ENCODE measurements at regions not wholly inside any gene's neighbourhood (a gene's known extent, or its start where the extent isn't known, plus 50 kb on each side); places are given as distances from the start of the nearest gene placed in this dataset.

DNA sequence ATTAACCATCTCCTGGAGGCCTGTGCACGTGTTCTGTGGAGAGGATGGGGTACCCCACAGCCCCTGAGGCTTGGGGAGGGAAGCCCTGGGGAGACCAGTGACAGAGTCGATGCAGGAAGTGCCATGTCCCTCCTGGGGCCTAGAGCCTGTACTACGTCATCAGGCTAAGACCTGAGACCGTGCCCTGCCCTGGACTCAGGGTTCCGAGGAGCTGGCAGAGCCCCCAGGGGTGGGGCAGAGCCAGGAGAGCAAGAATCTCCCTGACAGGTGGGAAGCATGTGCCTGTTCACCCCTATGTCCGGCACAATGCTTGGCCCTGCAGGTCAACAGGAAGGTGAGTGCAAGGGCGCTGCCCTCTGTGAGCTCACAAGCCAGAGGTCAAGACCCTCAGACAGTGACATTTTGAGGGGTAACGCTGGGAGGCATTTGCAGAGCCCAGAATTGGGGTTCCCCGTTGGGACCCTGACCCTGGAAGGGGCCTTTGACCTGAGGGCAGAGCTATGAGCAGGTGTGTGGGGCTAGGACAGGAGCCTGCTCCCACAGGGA is 781.6 kb downstream of the BRD1 start:
- no peak for TF ChIP-seq CTCF (conservative IDR thresholded peaks at IDR 0.05)
- no peak overlapping the region for H3K27ac ChIP-seq

- no peak for TF ChIP-seq CTCF (conservative IDR thresholded peaks at IDR 0.05)
- no peak overlapping the region for H3K27ac ChIP-seq
These were observed 782.4 kb downstream of the BRD1 start for GRCh38 chr22:49045276-49045675.

- H3K27ac ChIP-seq = no peak overlapping the region
- no peak for TF ChIP-seq CTCF (conservative IDR thresholded peaks at IDR 0.05)
These were observed 782.9 kb downstream of the BRD1 start for GRCh38 chr22:49044776-49045175.

DNA sequence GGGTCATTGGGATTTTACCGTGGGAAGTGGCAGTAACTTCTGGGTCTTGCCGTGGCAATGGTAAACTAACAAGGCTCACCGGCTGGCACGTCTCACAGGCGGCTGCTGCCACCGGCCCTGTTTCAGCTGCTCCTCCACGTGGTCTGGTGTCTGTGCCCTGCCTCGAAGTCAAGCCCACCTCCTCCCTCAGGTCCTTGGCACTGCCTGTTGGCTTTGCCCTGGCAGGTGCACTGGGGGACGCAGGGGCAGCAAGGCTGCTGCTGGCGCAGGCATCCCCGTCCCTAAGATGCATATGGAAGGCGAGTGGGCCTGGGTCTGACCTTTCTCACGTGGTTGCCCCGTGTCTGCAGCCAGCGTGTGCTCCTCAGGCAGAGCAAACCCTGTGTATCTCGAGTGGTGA is 783.6 kb downstream of the BRD1 start:
- H3K27ac ChIP-seq = no peak overlapping the region
- no peak for TF ChIP-seq CTCF (conservative IDR thresholded peaks at IDR 0.05)

GRCh38 chr22:49042877-49043859 is 784.5 kb downstream of the BRD1 start:
- no peak overlapping the region for H3K27ac ChIP-seq
- no peak for TF ChIP-seq CTCF (conservative IDR thresholded peaks at IDR 0.05)

- H3K27ac ChIP-seq = no peak overlapping the region
- TF ChIP-seq CTCF (conservative IDR thresholded peaks at IDR 0.05) = no peak
These were observed 785.6 kb downstream of the BRD1 start for GRCh38 chr22:49042066-49042465.

DNA sequence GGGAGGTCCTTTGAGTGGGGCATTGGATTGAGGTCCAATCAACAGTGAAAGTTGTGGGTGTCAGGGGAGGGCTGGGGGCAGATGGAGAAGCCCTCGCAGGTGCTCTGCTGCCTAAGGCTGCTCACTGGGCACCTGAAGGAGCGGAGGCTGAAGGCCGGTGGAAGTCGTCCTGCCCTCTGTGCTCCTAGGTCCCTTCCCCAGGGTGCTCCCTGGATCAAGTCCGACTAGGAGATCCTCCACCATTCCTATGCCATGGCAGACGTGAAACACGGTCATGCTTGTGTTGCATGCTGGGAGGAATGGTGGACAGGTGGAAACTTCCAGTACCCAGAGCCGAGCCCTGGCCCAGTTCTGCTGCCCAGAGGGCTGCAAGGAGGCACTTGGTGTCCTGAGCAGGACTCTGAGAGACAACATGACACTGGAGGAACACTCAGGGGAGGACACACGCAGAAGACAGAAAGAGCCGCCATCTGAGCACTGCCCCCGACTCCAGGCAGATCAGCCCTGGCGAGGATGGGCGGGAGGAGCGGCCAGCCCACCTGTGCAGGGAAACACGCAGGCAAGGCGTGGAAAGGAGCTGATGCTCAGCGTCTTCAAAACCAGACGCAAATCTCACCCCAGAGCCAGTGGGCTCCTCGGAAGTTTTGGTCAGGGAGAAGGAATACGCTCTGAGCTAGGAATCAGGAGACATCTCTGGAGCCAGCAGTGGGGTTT is 786.8 kb downstream of the BRD1 start:
- H3K27ac ChIP-seq = no peak overlapping the region

More for the DNA sequence above, 786.8 kb downstream of the BRD1 start:
- no peak for TF ChIP-seq CTCF (conservative IDR thresholded peaks at IDR 0.05)

Measured in VCaP (cell line).